Subcutaneous abdominal adipose tissue (tissue), 5 donors: ENCODE measurements at regions not wholly inside any gene's neighbourhood (a gene's known extent, or its start where the extent isn't known, plus 50 kb on each side); places are given as distances from the start of the nearest gene placed in this dataset.

Experiments
- H3K27ac ChIP-seq: one replicate; pipeline ENCODE4 v1.7.0; 2013; ENCODE audit warnings: low read depth, mild to moderate bottlenecking, inconsistent platforms, low read length, moderate library complexity
- H3K27me3 ChIP-seq, 5 donors: one replicate each; pipeline ENCODE4 v1.7.0; 2013; ENCODE audit warnings: low read length in 5 of 5, inconsistent platforms in 1 of 5; ENCODE audit not compliant: control insufficient read depth in 5 of 5, insufficient read depth in 4 of 5
- H3K36me3 ChIP-seq, 5 donors: one replicate each; pipeline ENCODE4 v1.7.0; 2013; ENCODE audit warnings: low read length in 5 of 5; ENCODE audit not compliant: control insufficient read depth in 5 of 5, insufficient read depth in 5 of 5
- H3K4me1 ChIP-seq, 5 donors: one replicate each; pipeline ENCODE4 v1.7.0; 2013; ENCODE audit warnings: low read length in 5 of 5, mild to moderate bottlenecking in 3 of 5, moderate library complexity in 1 of 5; ENCODE audit not compliant: control insufficient read depth in 5 of 5, insufficient read depth in 5 of 5
- H3K4me3 ChIP-seq, 5 donors: one replicate each; pipeline ENCODE4 v1.7.0; 2013; ENCODE audit warnings: low read length in 5 of 5, low read depth in 1 of 5
- H3K9ac ChIP-seq, 5 donors: one replicate each; pipeline ENCODE4 v1.7.0; 2013; ENCODE audit warnings: low read length in 5 of 5, mild to moderate bottlenecking in 4 of 5, moderate library complexity in 3 of 5
- H3K9me3 ChIP-seq, 5 donors: one replicate each; pipeline ENCODE4 v1.7.0; 2013; ENCODE audit warnings: low read length in 5 of 5; ENCODE audit not compliant: control insufficient read depth in 5 of 5
- donor health status: healthy.
- donor health status: healthy.
- donor health status: healthy.
- donor health status: healthy.
- donor health status: healthy.

- Histone ChIP-seq H3K4me1 (peaks cover 8 to 44% (median 42%) of the 10 kb centered on the region in 5 donors), H3K27ac (peak overlapping the region; percentile 46), H3K9me3 (no peaks in the 10 kb centered on the region), H3K4me3 (no peak overlapping the region), H3K9ac (no peak overlapping the region), H3K27me3 (no peaks in the 10 kb centered on the region), H3K36me3 (peaks cover 19 to 37% (median 29%) of the 10 kb centered on the region in 5 donors)
Measured at GRCh38 chr15:62779899-62780298, 262.6 kb upstream of the TPM1 start.

DNA sequence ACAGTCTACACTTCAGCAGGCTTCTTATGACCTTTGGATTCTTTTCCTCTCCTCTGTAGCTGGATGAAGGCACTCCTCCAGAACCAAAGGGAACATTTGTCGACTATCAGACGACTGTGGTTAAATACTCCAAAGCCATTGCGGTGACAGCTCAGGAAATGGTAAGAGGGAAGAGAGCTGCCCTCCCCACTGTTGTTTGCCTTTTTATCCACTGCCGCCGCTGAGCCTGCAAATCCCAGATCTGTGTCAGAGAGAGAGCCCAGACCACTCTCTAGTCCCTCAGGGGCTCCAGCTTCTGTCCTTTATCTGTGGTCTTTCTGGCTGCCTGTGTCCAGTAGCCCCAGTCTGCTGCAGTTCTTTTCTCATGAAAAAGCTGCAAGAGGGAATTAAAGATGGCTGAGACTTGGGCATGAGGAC lies 261.5 kb upstream of the TPM1 start:
- Histone ChIP-seq H3K27ac (peak overlapping the region; percentile 48), H3K4me1 (peaks cover 8 to 54% (median 48%) of the 10 kb centered on the region in 5 donors), H3K36me3 (peaks cover 15 to 27% (median 20%) of the 10 kb centered on the region in 5 donors), H3K4me3 (no peak overlapping the region), H3K27me3 (no peaks in the 10 kb centered on the region), H3K9ac (no peak overlapping the region), H3K9me3 (no peaks in the 10 kb centered on the region)

- H3K27me3 ChIP-seq, result no peaks in the 10 kb centered on the region
- H3K4me1 ChIP-seq, result peaks cover 8 to 61% (median 53%) of the 10 kb centered on the region in 5 donors
- H3K4me3 ChIP-seq, result no peak overlapping the region
- H3K27ac ChIP-seq, result peak overlapping the region; percentile 16
- no peak overlapping the region for H3K9ac ChIP-seq
- no peaks in the 10 kb centered on the region for H3K9me3 ChIP-seq
- peaks cover 14 to 21% (median 15%) of the 10 kb centered on the region in 5 donors for H3K36me3 ChIP-seq
Measured at GRCh38 chr15:62782071-62782841, 260.3 kb upstream of the TPM1 start.

DNA sequence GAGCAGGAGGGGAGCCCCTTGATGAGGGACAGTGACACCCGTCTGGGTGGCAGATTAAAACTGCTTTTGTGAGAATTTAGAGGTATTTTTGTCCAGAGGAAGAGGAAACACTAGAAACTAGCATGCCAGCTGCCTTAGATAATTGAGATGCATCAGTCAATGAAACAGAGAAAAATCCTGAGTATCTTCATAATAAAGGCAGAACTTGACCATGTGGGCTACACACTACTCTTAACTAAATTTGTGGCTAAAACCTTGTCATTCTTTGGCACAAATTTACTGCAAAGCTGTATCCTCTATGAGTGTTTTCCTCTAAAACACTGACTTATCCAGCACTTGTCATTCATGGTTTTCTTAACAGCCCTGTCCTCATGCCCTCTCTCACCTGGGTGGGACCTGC lies 259.7 kb upstream of the TPM1 start:
- no peaks in the 10 kb centered on the region for H3K9me3 ChIP-seq
- no peak overlapping the region for H3K4me3 ChIP-seq
- no peak overlapping the region for H3K9ac ChIP-seq
- H3K4me1 ChIP-seq, result peaks cover 8 to 61% (median 53%) of the 10 kb centered on the region in 5 donors
- no peak overlapping the region for H3K27ac ChIP-seq
- H3K36me3 ChIP-seq, result peaks cover 11 to 18% (median 14%) of the 10 kb centered on the region in 5 donors
- no peaks in the 10 kb centered on the region for H3K27me3 ChIP-seq

DNA sequence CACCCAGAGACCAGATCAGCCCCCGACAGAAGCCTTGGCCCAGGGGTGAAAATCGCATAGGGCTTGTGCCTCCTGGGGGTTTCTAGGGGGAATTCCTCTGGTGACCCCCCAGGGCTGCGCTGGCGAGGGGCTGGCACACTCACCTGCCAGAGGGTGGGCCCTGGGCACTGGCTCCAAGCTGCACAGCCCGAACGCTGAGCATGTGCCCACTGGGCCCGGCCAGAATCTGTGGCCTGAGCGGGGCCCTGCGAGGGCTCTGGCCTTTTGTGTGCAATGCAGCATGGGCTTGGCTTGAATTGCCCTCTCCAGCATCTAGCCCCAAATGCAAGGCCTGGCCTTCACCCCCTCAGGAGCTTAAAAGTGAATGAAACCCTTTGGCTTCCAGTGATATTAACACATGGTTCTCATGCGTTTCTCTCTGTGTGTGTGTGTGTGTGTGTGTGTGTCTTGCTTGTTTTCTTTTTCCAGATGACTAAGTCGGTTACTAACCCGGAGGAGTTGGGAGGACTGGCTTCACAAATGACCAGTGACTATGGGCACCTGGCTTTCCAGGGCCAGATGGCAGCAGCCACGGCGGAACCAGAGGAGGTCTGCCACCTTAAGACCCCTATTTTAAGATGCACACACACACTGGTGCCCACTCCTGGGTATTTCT lies 259.1 kb upstream of the TPM1 start:
- Histone ChIP-seq H3K36me3 (peaks cover 13 to 17% (median 15%) of the 10 kb centered on the region in 5 donors), H3K4me3 (no peak overlapping the region), H3K9me3 (no peaks in the 10 kb centered on the region), H3K27me3 (no peaks in the 10 kb centered on the region), H3K9ac (no peak overlapping the region), H3K4me1 (peaks cover 8 to 60% (median 52%) of the 10 kb centered on the region in 5 donors), H3K27ac (no peak overlapping the region)

GRCh38 chr15:62785881-62786828 lies 256.4 kb upstream of the TPM1 start:
- Histone ChIP-seq H3K9me3 (no peaks in the 10 kb centered on the region), H3K36me3 (peaks cover 14 to 31% (median 24%) of the 10 kb centered on the region in 5 donors), H3K4me3 (no peak overlapping the region), H3K9ac (no peak overlapping the region), H3K4me1 (peaks cover 8 to 36% (median 30%) of the 10 kb centered on the region in 5 donors), H3K27ac (no peak overlapping the region), H3K27me3 (no peaks in the 10 kb centered on the region)

GRCh38 chr15:62787401-62787800 lies 255.1 kb upstream of the TPM1 start:
- H3K4me3 ChIP-seq, result no peak overlapping the region

DNA sequence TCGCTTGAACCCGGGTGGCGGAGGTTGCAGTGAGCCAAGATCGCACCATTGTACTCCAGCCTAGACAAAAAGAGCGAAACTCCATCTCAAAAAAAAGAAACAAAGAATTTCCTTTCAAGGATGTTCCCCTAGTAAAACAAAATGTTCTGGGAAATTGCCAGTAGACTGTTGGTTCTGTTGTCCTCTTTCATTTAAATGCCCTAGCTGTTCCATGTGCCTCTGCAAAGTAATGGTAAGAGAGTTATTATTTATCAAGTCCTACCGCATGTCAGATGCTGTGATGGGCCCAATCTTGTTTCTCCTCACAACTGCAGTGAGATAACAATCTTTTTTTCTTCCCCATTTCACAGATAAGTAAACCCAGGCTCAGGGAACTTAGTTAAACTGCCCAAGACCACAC lies 254.3 kb upstream of the TPM1 start:
- Histone ChIP-seq H3K9me3 (no peaks in the 10 kb centered on the region), H3K27me3 (no peaks in the 10 kb centered on the region), H3K27ac (no peak overlapping the region), H3K4me1 (peaks cover 0 to 28% (median 17%) of the 10 kb centered on the region in 5 donors), H3K9ac (no peak overlapping the region), H3K36me3 (peaks cover 14 to 34% (median 24%) of the 10 kb centered on the region in 5 donors), H3K4me3 (no peak overlapping the region)

More at GRCh38 chr15:62787401-62787800, 255.1 kb upstream of the TPM1 start:
- H3K9me3 ChIP-seq, result no peaks in the 10 kb centered on the region
- H3K27ac ChIP-seq, result no peak overlapping the region
- no peaks in the 10 kb centered on the region for H3K27me3 ChIP-seq
- H3K4me1 ChIP-seq, result peaks cover 4 to 28% (median 19%) of the 10 kb centered on the region in 5 donors
- peaks cover 14 to 31% (median 24%) of the 10 kb centered on the region in 5 donors for H3K36me3 ChIP-seq
- H3K9ac ChIP-seq, result no peak overlapping the region

DNA sequence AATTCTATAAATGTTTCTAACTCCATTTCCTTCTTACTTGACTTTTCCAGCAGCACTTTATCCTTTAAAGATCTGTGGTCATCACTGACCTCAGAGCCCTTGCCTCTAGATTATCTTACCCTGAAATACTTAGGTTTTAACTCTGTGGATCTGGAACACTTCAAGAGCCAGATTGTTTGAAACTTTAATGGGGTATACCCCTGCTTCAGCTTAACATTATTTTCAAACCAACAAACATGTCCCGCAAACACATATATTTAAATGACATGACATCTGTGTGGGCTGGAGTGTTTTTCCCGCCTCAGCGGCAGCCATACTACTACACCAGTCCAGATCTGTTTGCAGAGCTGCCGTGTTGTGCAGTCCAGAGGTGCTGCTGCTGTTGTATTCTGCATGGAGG lies 252.0 kb upstream of the TPM1 start:
- no peaks in the 10 kb centered on the region for H3K27me3 ChIP-seq
- H3K4me3 ChIP-seq, result no peak overlapping the region
- no peaks in the 10 kb centered on the region for H3K9me3 ChIP-seq
- H3K36me3 ChIP-seq, result peaks cover 4 to 30% (median 21%) of the 10 kb centered on the region in 5 donors
- no peak overlapping the region for H3K9ac ChIP-seq
- H3K27ac ChIP-seq, result no peak overlapping the region
- H3K4me1 ChIP-seq, result peaks cover 0 to 33% (median 21%) of the 10 kb centered on the region in 5 donors
